ENCODE measurements at regions not wholly inside any gene's neighbourhood (a gene's known extent, or its start where the extent isn't known, plus 50 kb on each side); places are given as distances from the start of the nearest gene placed in this dataset.

GRCh38 chr7:52184006-52184703 lies 851.3 kb upstream of the POM121L12 start:
- no peak for TF ChIP-seq EGR1 (IDR thresholded peaks at IDR 0.05)
- TF ChIP-seq NFIC (IDR thresholded peaks at IDR 0.05) = no peak
- TF ChIP-seq YY1 (IDR thresholded peaks at IDR 0.05; ENCODE audit: low read depth) = no peak
- no peak for TF ChIP-seq FOXM1 (IDR thresholded peaks at IDR 0.05; ENCODE audit: borderline replicate concordance, low read depth)
- TF ChIP-seq ZBTB7A (IDR thresholded peaks at IDR 0.05; ENCODE audit: low read depth) = no peak
- no peak for TF ChIP-seq TEAD4 (IDR thresholded peaks at IDR 0.05)
- TF ChIP-seq MAX (IDR thresholded peaks at IDR 0.05) = no peak
- TF ChIP-seq TCF12 (IDR thresholded peaks at IDR 0.05; ENCODE audit: low read depth) = no peak
- no peak for TF ChIP-seq CREB1 (IDR thresholded peaks at IDR 0.05; ENCODE audit: low read depth)
- no peak for TF ChIP-seq USF1 (IDR thresholded peaks at IDR 0.05)
- no peak for TF ChIP-seq RAD21 (IDR thresholded peaks at IDR 0.05; ENCODE audit: low read depth)
- no peak for TF ChIP-seq TAF1 (IDR thresholded peaks at IDR 0.05; ENCODE audit: low read depth)
- TF ChIP-seq EP300 (IDR thresholded peaks at IDR 0.05; ENCODE audit: borderline replicate concordance) = no peak
- TF ChIP-seq CEBPB (IDR thresholded peaks at IDR 0.05) = no peak
- TF ChIP-seq REST (IDR thresholded peaks at IDR 0.05; ENCODE audit: low read depth) = no peak

GRCh38 chr7:52179934-52180333 lies 855.5 kb upstream of the POM121L12 start:
- no peak for TF ChIP-seq FOXM1 (IDR thresholded peaks at IDR 0.05; ENCODE audit: borderline replicate concordance, low read depth)
- no peak for TF ChIP-seq USF1 (IDR thresholded peaks at IDR 0.05)
- no peak for TF ChIP-seq MAX (IDR thresholded peaks at IDR 0.05)
- TF ChIP-seq EP300 (IDR thresholded peaks at IDR 0.05; ENCODE audit: borderline replicate concordance) = no peak
- TF ChIP-seq REST (IDR thresholded peaks at IDR 0.05; ENCODE audit: low read depth) = no peak
- TF ChIP-seq CEBPB (IDR thresholded peaks at IDR 0.05) = no peak
- no peak for TF ChIP-seq CREB1 (IDR thresholded peaks at IDR 0.05; ENCODE audit: low read depth)
- no peak for TF ChIP-seq EGR1 (IDR thresholded peaks at IDR 0.05)
- TF ChIP-seq ZBTB7A (IDR thresholded peaks at IDR 0.05; ENCODE audit: low read depth) = no peak
- TF ChIP-seq TAF1 (IDR thresholded peaks at IDR 0.05; ENCODE audit: low read depth) = no peak
- no peak for TF ChIP-seq TCF12 (IDR thresholded peaks at IDR 0.05; ENCODE audit: low read depth)
- TF ChIP-seq RAD21 (IDR thresholded peaks at IDR 0.05; ENCODE audit: low read depth) = no peak
- TF ChIP-seq YY1 (IDR thresholded peaks at IDR 0.05; ENCODE audit: low read depth) = no peak
- no peak for TF ChIP-seq TEAD4 (IDR thresholded peaks at IDR 0.05)
- no peak for TF ChIP-seq NFIC (IDR thresholded peaks at IDR 0.05)

- TF ChIP-seq ZBTB7A (IDR thresholded peaks at IDR 0.05; ENCODE audit: low read depth) (no peak), RAD21 (IDR thresholded peaks at IDR 0.05; ENCODE audit: low read depth) (no peak), FOXM1 (IDR thresholded peaks at IDR 0.05; ENCODE audit: borderline replicate concordance, low read depth) (no peak), CEBPB (IDR thresholded peaks at IDR 0.05) (no peak), EGR1 (IDR thresholded peaks at IDR 0.05) (no peak), USF1 (IDR thresholded peaks at IDR 0.05) (no peak), TEAD4 (IDR thresholded peaks at IDR 0.05) (no peak), EP300 (IDR thresholded peaks at IDR 0.05; ENCODE audit: borderline replicate concordance) (no peak)
These were observed 851.5 kb upstream of the COBL start for GRCh38 chr7:52168085-52168484.

GRCh38 chr7:52163311-52163710 lies 846.7 kb upstream of the COBL start:
- TF ChIP-seq USF1 (IDR thresholded peaks at IDR 0.05) (no peak), REST (IDR thresholded peaks at IDR 0.05; ENCODE audit: low read depth) (no peak), CEBPB (IDR thresholded peaks at IDR 0.05) (no peak), FOXM1 (IDR thresholded peaks at IDR 0.05; ENCODE audit: borderline replicate concordance, low read depth) (no peak), ZBTB7A (IDR thresholded peaks at IDR 0.05; ENCODE audit: low read depth) (no peak), MAX (IDR thresholded peaks at IDR 0.05) (no peak), TCF12 (IDR thresholded peaks at IDR 0.05; ENCODE audit: low read depth) (no peak), YY1 (IDR thresholded peaks at IDR 0.05; ENCODE audit: low read depth) (no peak), EGR1 (IDR thresholded peaks at IDR 0.05) (no peak)

Data from Ishikawa (cell line).